Cerebellar cortex (tissue), 1 donor: ENCODE measurements at regions not wholly inside any gene's neighbourhood (a gene's known extent, or its start where the extent isn't known, plus 50 kb on each side); places are given as distances from the start of the nearest gene placed in this dataset.
A peak's percentile ranks its signal among the peaks of the same experiment; 100 is the strongest.

Experiments
- DNase-seq: peaks from one replicate; pipeline ENCODE4 v3.0.0-alpha.2; 2015; ENCODE audit warnings: low spot score

- DNase-seq: no peak
These were observed 138.1 kb upstream of the GPR149 start for GRCh38 chr3:154568064-154568463.

DNA sequence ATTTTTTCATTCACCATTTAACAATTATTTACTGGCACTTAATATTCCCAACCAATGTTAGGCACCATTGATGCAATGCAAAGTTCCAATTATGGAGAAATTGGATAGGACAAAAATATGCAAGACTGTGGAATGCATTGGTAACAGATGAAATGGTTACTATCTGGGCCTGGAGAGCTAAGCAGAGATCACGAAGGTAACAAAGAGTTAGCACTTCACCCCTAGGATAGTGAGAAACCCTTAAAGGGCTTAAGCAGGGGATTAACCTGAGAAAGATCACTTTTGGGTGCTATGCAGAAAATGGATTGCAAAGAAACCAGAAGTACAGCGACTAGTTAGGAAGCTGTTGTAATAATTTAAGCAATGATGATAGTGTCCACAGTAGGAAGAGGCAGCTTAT lies 129.6 kb upstream of the GPR149 start:
- DNase-seq: no peak

DNA sequence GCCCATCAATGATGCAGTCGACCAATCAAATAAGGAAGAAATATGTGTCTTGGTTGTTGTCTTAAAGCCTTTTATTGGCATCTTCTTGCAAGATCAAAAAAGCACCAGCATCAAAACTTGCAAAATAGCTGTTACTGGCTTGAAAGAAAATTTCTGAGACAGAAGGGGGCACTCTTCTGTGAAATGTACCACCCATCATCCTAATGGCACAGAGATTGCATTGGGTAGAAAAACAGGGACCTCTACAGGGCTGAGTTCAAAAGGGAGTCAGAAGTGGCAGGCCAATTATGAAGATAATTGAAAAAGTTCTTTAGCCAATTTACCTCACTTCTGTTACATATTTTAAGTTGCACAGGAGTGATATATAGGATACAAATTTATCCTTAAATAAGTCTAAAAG lies 122.3 kb upstream of the GPR149 start:
- peak; percentile 33 for DNase-seq

- DNase-seq: no peak
These were observed 119.4 kb upstream of the GPR149 start for GRCh38 chr3:154549391-154549790.

DNA sequence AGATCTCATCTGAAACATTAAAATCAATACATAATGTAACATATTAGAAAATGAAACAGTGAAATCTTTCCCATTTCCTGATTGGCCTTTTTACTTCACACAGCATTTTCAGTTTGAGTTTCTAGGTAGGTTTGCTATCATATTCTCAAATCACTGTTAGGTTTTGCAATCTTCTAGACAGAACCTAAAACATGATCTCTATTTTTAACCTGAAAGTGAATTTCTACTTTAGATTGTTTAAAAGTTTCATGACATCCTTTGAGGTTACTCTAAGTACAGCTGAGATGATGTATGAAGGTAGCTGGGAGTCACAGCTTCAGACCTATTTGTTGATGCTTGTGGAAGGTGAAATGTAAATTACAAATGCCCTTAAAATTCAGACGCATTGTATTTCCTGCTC lies 118.4 kb upstream of the GPR149 start:
- no peak for DNase-seq

GRCh38 chr3:154542837-154543236 lies 112.8 kb upstream of the GPR149 start:
- DNase-seq: no peak

DNA sequence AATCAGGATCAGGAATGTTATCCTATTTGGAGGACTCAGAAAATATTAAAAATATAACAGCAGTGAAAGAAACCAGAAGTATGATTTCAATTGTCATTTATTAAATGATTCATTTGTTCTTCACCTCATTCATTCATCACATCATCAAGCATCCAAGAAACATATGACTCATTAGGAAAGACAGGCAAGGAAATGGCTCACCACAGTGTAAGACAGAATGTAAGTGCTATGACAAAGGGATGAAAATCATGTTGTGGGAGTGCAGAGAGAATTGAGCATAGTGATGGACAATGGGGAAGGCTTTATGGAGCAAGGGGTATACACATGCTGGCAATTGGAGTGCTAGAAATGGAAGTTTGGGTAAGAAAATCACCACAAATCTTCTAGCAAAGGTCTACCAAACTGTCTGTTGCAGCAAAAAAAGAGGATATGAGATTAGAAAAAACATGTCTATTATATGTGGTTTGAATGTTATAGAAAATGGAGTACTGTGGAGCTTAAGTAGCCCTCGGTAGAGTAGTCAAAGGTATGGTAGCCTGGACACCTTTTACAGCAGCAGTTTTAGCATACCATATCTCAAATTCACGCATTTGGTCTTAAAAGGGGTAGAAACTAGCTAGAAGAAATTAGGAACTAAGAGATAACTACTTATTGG lies 111.1 kb upstream of the GPR149 start:
- DNase-seq: no peak

- no peak for DNase-seq
These were observed 108.8 kb upstream of the GPR149 start for GRCh38 chr3:154538566-154539360.

- DNase-seq: no peak
These were observed 106.8 kb upstream of the GPR149 start for GRCh38 chr3:154536751-154537150.

- DNase-seq: no peak
These were observed 92.1 kb upstream of the GPR149 start for GRCh38 chr3:154522036-154522602.

DNA sequence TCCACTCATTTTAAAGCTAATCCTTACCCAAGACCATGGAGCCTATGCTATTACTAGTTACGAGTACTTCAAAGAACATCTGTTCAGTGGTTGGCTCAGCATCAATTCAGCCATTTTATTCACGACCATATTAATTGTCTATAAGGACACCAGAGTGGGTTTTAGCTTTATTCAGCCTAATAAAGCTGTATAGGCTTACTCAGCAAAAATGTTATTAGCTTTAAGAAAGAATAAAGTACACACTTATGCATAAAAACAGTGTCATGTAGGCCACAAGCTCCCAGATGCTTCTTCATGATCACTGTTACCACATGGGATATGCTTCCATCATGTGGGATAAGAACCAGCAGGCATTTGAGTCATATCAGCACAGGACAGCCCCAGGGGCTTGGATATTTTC lies 87.4 kb upstream of the GPR149 start:
- no peak for DNase-seq

DNA sequence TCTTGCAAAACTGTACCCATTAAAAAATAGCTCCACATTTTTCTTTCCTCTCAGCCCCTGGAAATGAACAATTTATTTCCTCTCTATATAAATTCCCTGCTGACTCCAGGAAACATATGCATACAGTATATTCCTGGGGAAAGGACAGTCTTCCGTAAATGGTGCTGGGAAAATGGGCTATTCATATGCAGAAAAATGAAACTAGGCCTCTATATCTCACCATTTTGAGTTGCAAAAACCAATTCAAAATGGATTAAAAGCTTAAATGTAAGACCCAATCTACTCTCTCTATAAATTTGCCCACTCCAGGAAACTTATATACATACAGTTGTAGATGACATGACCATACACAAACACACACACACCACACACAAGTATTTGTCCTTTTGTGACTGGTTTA lies 85.9 kb upstream of the GPR149 start:
- no peak for DNase-seq

DNA sequence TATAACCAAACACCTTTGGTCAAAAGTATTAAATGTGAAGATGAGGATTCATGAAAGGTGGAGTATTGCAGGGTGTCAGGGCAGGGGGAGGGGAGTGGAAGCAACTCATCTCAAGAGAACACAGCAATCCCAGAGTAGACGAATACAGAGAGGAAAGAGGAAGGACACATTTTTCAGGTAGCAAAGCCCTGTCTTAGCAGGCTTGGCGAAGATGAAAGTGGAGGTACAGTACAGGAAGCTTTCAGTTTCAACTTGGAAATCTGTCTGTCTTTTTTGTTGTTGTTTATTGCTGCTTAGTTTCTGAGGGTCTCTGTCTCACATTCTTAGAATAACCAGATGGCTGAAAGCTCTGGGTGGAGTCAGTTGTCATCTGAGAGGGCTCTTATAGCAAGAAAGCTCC lies 80.8 kb upstream of the GPR149 start:
- DNase-seq: no peak

DNA sequence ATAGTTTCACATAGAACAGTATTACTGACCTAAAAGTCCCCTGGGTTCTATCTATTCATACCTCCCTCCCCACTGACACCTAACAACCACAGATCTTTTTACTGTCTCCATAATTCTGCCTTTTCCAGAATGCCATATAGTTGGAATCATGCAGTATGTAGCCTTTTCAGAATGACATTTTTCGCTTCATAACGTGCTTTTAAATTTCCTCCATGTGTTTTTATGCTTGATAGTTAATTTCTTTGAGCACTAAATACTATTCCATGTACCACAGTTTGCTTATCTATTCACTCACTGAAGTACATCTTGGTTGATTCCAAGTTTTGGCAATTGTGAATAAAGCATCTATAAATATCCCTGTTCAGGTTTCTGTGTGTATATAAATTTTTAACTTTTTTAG lies 77.7 kb upstream of the GPR149 start:
- DNase-seq: no peak

DNA sequence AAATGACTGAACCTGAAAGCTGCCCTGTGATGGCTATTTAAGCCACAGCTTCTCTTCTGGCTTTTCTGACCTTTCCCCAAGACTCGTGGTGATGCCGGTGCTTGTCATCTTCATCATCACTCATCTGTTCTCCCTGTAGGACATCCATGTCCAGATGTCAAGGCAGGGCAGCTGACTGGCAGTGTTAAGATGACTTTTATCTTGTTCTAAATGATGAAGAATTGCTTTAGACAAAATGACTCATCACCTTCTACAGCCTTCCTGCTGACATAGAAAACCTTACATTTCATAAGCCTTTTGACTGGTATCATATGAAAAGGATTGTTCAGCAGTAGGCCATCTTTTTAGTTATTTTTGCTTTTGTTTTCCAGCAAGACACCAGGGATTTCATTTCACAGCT lies 67.0 kb upstream of the GPR149 start:
- DNase-seq: no peak

DNA sequence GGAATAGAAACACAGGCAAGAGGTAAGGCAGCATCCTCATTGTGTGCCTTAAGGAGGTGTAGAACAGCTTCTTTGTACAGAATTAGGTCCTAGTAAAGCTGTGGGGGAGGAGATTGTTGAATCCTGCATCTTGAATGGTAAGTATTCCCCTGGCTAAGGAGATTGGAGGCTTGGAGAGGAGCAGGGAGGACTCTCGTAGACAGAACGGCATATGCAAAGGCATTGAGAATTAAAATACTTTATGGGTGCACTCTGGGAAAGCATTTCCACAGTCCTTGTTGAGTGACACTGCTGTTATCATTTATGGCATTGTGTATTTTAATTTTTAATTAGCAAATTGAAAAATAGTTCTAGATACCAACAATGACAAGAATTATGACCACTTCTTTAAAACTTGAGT lies 66.5 kb upstream of the GPR149 start:
- no peak for DNase-seq

- no peak for DNase-seq
These were observed 57.0 kb upstream of the GPR149 start for GRCh38 chr3:154486949-154487348.

- DNase-seq: no peak
These were observed 52.5 kb upstream of the GPR149 start for GRCh38 chr3:154482507-154482906.

DNA sequence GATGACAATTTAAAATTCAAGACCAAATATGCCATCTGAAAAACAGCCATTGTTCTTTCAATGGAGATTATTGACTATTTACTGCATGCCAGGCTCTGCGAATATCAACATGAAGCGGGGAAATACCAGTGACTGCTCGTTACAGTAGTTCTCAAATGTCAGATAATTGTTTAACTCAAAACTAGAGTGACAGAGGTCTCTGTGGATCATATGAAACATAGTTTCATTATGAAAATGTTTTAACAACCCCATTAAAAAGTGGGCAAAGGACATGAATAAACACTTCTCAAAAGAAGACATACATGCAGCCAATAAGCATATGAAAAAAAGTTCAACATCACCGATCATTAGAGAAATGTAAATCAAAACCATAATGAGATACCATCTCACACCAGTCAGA lies 50.0 kb upstream of the GPR149 start:
- no peak for DNase-seq
